Gastrocnemius medialis (tissue), 4 donors: ENCODE measurements at regions not wholly inside any gene's neighbourhood (a gene's known extent, or its start where the extent isn't known, plus 50 kb on each side); places are given as distances from the start of the nearest gene placed in this dataset.

ENCODE experiments used
- POLR2A ChIP-seq, 2 donors: fragments of 450-650 bp; IDR thresholded peaks; one replicate each; pipeline ENCODE4 v1.6.1; 2017; ENCODE audit warnings: antibody characterized with exemption in 2 of 2, mild to moderate bottlenecking in 2 of 2, moderate library complexity in 2 of 2
- TF ChIP-seq, protein P1 (sequence below), 5 experiments: fragments of 450-650 bp in 3 of 5; fragments of 200-600 bp in 2 of 5; sonication (generic) in 2 of 5; IDR thresholded peaks in 4 of 5; conservative IDR thresholded peaks in 1 of 5; 1 replicate in 4 of 5; 2 replicates in 1 of 5; pipeline ENCODE4 v1.5.1; 2016 to 2019; ENCODE audit warnings: antibody characterized with exemption in 5 of 5, mild to moderate bottlenecking in 3 of 5, moderate library complexity in 3 of 5

DNA sequence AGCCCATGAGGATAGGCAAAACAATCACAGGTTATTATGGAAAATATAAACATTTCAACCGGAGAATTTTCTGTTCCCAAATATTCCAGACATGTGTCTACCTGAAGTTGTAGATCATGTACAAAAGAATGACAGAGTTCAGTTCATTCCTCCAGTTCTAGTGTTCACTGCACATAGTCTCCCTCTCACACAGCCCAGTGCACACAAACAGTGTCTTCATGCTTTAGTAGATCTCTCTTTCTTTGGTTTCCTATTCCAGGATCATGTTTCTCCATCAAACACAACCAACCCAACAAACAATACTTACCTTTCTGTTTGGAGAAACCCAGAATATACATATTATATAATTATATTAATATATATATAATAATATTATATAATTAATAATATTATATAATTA is 671.9 kb downstream of the TRIML1 start:
- TF ChIP-seq, protein P1, sequence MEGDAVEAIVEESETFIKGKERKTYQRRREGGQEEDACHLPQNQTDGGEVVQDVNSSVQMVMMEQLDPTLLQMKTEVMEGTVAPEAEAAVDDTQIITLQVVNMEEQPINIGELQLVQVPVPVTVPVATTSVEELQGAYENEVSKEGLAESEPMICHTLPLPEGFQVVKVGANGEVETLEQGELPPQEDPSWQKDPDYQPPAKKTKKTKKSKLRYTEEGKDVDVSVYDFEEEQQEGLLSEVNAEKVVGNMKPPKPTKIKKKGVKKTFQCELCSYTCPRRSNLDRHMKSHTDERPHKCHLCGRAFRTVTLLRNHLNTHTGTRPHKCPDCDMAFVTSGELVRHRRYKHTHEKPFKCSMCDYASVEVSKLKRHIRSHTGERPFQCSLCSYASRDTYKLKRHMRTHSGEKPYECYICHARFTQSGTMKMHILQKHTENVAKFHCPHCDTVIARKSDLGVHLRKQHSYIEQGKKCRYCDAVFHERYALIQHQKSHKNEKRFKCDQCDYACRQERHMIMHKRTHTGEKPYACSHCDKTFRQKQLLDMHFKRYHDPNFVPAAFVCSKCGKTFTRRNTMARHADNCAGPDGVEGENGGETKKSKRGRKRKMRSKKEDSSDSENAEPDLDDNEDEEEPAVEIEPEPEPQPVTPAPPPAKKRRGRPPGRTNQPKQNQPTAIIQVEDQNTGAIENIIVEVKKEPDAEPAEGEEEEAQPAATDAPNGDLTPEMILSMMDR (IDR thresholded peaks at IDR 0.05 in 4 of 5, conservative IDR thresholded peaks at IDR 0.05 in 1 of 5): no peak
- no peak for TF ChIP-seq POLR2A (IDR thresholded peaks at IDR 0.05)
